SKM-1 (cell line): ENCODE measurements at regions not wholly inside any gene's neighbourhood (a gene's known extent, or its start where the extent isn't known, plus 50 kb on each side); places are given as distances from the start of the nearest gene placed in this dataset.

Source experiments
- DNase-seq: peaks from one replicate; lab custom pipeline; 2025; ENCODE audit not compliant: unreplicated experiment; lab: John Stamatoyannopoulos, UW

GRCh38 chr13:39159846-39160370 lies 121.7 kb downstream of the NHLRC3 start:
- DNase-seq = no peak

- no peak for DNase-seq
These were observed 128.8 kb downstream of the NHLRC3 start for GRCh38 chr13:39167018-39167417.

GRCh38 chr13:39170711-39171110 lies 132.5 kb downstream of the NHLRC3 start:
- no peak for DNase-seq

GRCh38 chr13:39185326-39185725 lies 147.1 kb downstream of the NHLRC3 start:
- no peak for DNase-seq

- DNase-seq = no peak
These were observed 148.1 kb downstream of the NHLRC3 start for GRCh38 chr13:39186205-39186875.

- DNase-seq = no peak
These were observed 151.5 kb downstream of the NHLRC3 start for GRCh38 chr13:39189778-39190177.

GRCh38 chr13:39196965-39197646 lies 158.8 kb downstream of the NHLRC3 start:
- DNase-seq = no peak

GRCh38 chr13:39197647-39198007 lies 159.4 kb downstream of the NHLRC3 start:
- DNase-seq = no peak

- DNase-seq = no peak
These were observed 162.1 kb downstream of the NHLRC3 start for GRCh38 chr13:39200249-39200910.

- no peak for DNase-seq
These were observed 162.9 kb downstream of the NHLRC3 start for GRCh38 chr13:39201180-39201579.

- no peak for DNase-seq
These were observed 164.5 kb downstream of the NHLRC3 start for GRCh38 chr13:39202746-39203145.

GRCh38 chr13:39208636-39209035 lies 170.4 kb downstream of the NHLRC3 start:
- DNase-seq = no peak

- DNase-seq = no peak
These were observed 171.7 kb downstream of the NHLRC3 start for GRCh38 chr13:39209731-39210531.

GRCh38 chr13:39210961-39211534 lies 172.8 kb downstream of the NHLRC3 start:
- no peak for DNase-seq

- DNase-seq = no peak
These were observed 177.7 kb downstream of the NHLRC3 start for GRCh38 chr13:39215971-39216370.

GRCh38 chr13:39217471-39217870 lies 179.2 kb downstream of the NHLRC3 start:
- no peak for DNase-seq

GRCh38 chr13:39224671-39225240 lies 186.5 kb downstream of the NHLRC3 start:
- no peak for DNase-seq

GRCh38 chr13:39225860-39226259 lies 187.6 kb downstream of the NHLRC3 start:
- no peak for DNase-seq

- no peak for DNase-seq
These were observed 188.1 kb downstream of the NHLRC3 start for GRCh38 chr13:39226359-39226758.

GRCh38 chr13:39232401-39232980 lies 194.2 kb downstream of the NHLRC3 start:
- DNase-seq = no peak
